ENCODE measurements at regions not wholly inside any gene's neighbourhood (a gene's known extent, or its start where the extent isn't known, plus 50 kb on each side); places are given as distances from the start of the nearest gene placed in this dataset.
"Not testable (repeated sequence)": the region's sequence is repeated elsewhere in the genome, so short reads cannot be mapped to it uniquely, and the experiment has no call there.

DNA sequence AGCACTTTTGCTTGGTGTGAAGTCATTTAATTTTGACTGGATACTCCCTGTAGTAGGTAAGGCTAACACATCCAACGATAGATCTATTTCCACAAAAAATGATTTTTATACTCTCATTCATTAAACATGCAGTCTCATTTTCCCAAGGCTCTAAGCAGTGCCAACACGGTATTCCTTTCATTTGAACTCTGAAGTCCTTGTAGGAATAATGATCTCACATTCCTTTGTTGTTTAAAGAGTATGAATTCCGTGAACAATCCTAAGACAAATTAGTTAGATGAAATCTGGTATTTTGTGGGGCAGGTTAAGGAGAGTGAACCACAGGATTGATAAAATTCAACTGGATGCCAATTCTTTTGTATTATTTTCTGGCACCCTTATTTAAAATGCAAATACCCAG lies 66.6 kb downstream of the LACC1 start:
- ChIA-PET CTCF (interaction anchor here (1.0 kb wide), 1 partner anchor 33 kb away, joined by 3 read pairs; no protein-coding TSS in a partner anchor), POLR2A (no interaction called here)
- TF ChIP-seq, protein P1, sequence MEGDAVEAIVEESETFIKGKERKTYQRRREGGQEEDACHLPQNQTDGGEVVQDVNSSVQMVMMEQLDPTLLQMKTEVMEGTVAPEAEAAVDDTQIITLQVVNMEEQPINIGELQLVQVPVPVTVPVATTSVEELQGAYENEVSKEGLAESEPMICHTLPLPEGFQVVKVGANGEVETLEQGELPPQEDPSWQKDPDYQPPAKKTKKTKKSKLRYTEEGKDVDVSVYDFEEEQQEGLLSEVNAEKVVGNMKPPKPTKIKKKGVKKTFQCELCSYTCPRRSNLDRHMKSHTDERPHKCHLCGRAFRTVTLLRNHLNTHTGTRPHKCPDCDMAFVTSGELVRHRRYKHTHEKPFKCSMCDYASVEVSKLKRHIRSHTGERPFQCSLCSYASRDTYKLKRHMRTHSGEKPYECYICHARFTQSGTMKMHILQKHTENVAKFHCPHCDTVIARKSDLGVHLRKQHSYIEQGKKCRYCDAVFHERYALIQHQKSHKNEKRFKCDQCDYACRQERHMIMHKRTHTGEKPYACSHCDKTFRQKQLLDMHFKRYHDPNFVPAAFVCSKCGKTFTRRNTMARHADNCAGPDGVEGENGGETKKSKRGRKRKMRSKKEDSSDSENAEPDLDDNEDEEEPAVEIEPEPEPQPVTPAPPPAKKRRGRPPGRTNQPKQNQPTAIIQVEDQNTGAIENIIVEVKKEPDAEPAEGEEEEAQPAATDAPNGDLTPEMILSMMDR (IDR thresholded peaks at IDR 0.05; ENCODE audit: control extremely low read depth, extremely low read depth, low read depth, missing control alignments): no peak
- DNase-seq (ENCODE audit: extremely low spot score): no peak

DNA sequence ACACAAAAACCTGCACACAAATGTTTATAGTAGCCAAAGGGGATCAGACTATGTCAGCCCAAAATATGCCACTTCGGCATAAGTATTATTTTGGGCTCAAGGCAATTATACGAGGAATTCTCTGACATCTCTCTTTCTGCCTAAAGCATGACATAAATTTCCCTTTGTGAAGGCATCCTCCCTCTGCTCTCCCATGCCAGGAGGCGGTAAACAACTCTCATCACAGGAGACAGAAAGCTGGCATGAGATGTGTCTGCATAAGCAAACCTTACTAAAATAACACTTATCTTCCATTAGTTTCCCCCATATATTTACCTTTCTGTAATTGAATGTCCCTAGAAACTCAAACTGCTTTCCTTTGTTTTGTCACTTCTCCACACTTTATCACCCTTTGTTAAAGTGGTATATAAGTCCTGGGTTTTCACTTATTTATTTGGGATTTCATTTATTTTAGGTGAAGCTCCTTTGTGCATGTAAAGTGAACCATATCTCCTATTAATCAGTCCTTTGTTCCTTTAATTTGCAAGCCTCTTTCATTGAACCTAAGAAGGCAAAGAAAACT lies 68.3 kb downstream of the LACC1 start:
- ChIA-PET CTCF (no interaction called here), POLR2A (no interaction called here)
- DNase-seq (ENCODE audit: extremely low spot score): no peak
- TF ChIP-seq, protein P1 (IDR thresholded peaks at IDR 0.05; ENCODE audit: control extremely low read depth, extremely low read depth, low read depth, missing control alignments): no peak

DNA sequence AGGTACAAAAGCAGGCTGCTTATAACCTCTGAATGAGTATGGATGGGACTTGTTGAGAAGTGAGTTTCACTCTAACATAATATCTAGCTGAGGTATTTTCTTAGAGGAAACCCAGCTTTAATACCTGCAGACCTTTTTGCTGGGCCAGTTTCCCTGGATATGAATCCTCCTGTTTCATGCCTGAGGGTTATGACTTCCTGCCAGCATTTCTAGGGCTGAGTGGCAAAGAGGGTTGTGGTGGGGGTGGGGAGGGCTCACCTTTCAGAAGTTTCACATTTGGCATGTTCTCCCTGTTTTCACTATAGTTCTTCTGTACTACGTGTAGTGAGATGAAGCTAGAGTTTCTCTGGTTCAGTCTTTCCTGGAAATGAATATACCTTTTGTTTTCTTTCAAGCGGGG lies 73.7 kb downstream of the LACC1 start:
- POLR2A ChIA-PET: no interaction called here
- TF ChIP-seq, protein P1 (IDR thresholded peaks at IDR 0.05; ENCODE audit: control extremely low read depth, extremely low read depth, low read depth, missing control alignments): no peak
- DNase-seq (ENCODE audit: extremely low spot score): no peak
- CTCF ChIA-PET: interaction anchor here (1.5 kb wide), 1 partner anchor 12 kb away, joined by 3 read pairs; no protein-coding TSS in a partner anchor

DNA sequence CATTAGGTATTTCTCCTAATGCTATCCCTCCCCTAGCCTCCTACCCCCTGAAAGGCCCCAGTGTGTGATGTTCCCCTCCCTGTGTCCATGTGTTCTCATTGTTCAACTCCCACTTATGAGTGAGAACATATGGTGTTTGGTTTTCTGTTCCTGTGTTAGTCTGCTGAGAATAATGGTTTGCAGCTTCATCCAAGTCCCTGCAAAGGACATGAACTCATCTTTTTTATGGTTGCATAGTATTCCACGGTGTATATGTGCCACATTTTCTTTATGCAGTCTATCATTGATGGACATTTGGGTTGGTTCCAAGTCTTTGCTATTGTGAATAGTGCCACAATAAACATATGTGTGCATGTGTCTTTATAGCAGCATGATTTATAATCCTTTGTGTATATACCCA lies 77.3 kb downstream of the LACC1 start:
- DNase-seq (ENCODE audit: extremely low spot score); POLR2A ChIA-PET; CTCF ChIA-PET: not testable (repeated sequence)

DNA sequence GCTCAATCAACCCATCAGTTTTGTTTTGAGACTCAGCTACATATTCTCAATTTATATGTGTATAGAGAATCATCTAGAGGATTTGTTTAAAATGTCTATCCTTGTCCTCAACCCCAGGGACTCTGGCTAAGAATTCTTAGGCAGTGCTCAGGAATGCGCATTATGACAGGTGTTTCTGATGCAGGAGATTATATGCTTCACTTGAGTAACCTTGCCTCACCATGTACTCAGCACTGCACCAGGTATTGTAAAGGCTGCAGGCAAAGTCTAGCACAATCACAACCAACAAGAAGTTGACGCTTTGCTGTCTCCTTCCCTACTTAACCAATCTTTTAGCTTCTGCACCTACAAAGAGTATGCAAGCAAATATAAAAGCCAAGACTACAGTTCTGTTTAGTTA lies 79.6 kb downstream of the LACC1 start:
- TF ChIP-seq, protein P1 (IDR thresholded peaks at IDR 0.05; ENCODE audit: control extremely low read depth, extremely low read depth, low read depth, missing control alignments): no peak
- ChIA-PET POLR2A (no interaction called here), CTCF (no interaction called here)
- no peak for DNase-seq (ENCODE audit: extremely low spot score)

DNA sequence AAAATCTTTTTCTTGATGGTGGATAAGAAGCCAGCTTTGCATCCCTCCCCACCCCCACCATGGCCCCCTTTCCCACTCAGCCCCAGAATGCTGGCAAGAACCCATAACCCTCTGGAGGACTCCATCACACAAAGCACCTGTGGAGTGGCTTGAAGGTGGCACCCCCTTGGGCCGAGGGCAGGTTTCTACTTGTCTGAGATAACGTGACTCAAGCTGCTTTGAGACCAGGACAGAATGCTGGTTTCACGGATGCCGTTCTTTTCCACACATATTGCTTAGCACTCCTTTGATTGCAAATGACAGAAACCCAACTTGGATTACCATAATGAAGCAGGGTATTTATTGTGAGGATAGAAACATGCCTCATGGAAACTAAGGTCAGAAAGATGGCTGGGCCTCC lies 82.2 kb downstream of the LACC1 start:
- no peak for DNase-seq (ENCODE audit: extremely low spot score)
- TF ChIP-seq, protein P1 (IDR thresholded peaks at IDR 0.05; ENCODE audit: control extremely low read depth, extremely low read depth, low read depth, missing control alignments): no peak
- CTCF ChIA-PET: interaction anchor here (0.9 to 1.5 kb wide), 2 partner anchors 54 to 56 kb away, joined by 3 to 5 read pairs; no protein-coding TSS in a partner anchor
- POLR2A ChIA-PET: no interaction called here

DNA sequence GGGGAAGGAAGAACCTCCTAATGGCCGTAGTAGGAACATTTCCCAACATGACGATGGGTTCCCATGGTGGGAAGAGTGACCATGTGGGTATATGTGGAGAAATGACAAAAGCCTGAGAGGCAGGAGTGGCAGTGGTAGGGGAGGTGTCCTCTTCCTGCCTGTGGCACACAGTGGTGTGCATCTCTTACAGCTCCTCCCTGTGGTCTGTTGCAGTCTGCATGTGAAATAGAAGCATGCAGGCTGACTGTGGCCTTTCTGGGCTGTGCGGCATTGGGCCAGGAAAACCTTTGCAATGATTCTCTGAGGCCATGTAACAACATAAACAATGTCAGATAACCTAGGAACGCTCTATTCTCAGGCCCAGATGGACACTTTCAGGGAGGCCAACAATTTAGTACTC lies 84.0 kb downstream of the LACC1 start:
- CTCF ChIA-PET: interaction anchor here (1.9 kb wide), 1 partner anchor 56 kb away, joined by 4 read pairs; no protein-coding TSS in a partner anchor
- DNase-seq (ENCODE audit: extremely low spot score): no peak
- TF ChIP-seq, protein P1 (IDR thresholded peaks at IDR 0.05; ENCODE audit: control extremely low read depth, extremely low read depth, low read depth, missing control alignments): peak; percentile 20
- POLR2A ChIA-PET: no interaction called here

Measured in GM10248 (cell line).